GM19324 (cell line): ENCODE measurements at regions not wholly inside any gene's neighbourhood (a gene's known extent, or its start where the extent isn't known, plus 50 kb on each side); places are given as distances from the start of the nearest gene placed in this dataset.

Experiments
- ATAC-seq: cut with Tn5 transposase; IDR thresholded peaks from one replicate; pipeline ENCODE4 v1.9.1; 2021; ENCODE audit warnings: mild to moderate bottlenecking, moderate library complexity; ENCODE audit not compliant: unreplicated experiment, low FRiP score

- no peak for ATAC-seq
Observed at GRCh38 chr3:106365061-106365691, 496.4 kb upstream of the CBLB start.

GRCh38 chr3:106366352-106366751 lies 497.5 kb upstream of the CBLB start:
- no peak for ATAC-seq

DNA sequence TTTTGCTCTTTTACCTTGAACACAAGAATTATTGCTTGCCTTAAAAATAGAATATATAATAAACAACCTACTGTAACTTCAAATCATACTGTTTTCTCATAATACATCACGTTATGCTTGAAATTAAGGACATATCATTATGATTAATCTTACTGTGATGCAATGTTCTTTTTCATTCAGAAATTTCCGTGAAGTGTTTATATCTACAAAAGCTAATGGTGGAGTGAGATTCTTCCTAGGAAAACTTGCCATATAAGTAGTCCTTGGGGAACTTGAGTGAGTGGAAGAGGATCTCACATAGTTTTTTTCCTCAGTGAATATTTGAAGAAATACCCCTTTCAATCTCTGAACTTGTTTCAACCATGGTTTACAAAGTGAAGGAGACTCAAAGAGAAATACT lies 498.7 kb upstream of the CBLB start:
- ATAC-seq, result no peak

DNA sequence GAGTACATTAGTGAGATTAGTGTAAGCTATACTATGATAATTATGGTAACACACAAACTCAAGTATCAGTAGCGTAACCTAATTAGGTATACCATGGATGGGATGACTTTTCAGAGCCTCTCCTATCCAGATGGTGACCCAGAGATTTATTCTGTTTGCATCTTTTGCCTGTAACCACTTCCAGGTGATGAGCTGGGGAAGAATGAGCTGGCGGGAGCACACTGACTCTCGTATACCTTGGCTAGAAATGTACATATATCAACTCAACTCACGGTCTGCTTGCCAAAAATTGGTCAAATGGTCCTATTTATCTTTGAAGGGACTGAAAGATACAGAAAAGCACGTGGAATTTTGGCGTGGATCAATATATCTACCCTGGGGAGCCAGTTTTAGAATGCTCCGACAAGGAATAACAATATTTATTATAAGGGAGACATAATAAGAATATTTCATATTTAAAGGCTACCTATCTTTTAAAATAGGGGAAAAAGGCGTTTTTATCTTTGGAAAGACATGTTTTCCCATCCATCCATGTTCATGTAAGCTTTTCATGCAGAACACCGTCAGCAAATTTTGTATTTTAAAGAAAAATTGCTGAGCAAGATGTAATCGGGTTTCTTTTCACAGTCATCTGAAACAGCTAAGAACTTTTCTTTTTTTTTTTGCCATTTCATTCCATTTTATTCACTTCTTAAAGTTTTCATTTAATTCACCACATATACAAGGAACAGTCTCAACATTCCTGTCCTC lies 502.6 kb upstream of the CBLB start:
- no peak for ATAC-seq

GRCh38 chr3:106371971-106372805 lies 503.4 kb upstream of the CBLB start:
- no peak for ATAC-seq

DNA sequence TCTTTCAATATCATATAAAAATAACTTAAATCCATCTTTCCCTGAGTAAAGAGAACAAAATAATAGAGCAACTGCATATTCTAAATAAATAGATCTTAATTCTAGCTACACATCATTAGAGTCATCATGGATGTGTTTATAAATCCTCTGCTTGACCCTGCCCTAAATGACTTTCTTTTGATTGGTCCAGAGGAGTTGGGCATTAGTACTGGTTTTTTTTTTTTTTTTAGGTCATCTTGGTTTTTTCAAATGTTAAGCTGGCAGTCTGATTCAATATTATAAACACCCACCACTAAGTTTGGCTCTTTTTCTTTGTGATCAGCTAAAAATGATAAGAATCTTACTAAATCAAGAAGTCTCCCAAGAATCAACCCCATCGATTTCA lies 504.0 kb upstream of the CBLB start:
- no peak for ATAC-seq

GRCh38 chr3:106376016-106376570 lies 507.3 kb upstream of the CBLB start:
- no peak for ATAC-seq

DNA sequence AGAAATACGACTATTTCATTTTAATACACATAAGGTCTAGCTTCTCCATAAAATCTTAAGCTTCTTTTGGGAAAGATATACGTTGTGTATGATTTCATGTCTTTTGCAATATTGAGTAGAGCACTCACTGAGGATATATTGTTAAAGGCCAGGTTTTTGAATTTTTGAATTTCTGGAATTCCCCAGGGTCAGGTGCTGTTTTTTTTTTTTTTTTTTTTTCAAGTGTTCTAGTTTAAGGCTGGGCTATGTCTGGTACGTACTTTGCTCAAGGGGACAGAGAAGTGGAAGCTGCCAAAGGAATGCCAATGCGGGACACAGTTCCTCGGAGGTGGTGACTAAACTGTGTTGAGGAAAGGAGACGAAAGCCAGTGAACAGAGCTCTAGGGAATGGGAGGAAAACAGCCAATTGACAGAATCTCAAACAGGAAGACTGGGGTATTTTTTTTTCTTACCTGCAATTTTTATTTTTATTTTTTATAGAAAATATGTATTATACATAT lies 510.5 kb upstream of the CBLB start:
- no peak for ATAC-seq

- no peak for ATAC-seq
Observed at GRCh38 chr3:106380232-106380631, 511.4 kb upstream of the CBLB start.

- no peak for ATAC-seq
Observed at GRCh38 chr3:106381286-106381938, 512.6 kb upstream of the CBLB start.

- no peak for ATAC-seq
Observed at GRCh38 chr3:106381939-106382335, 513.1 kb upstream of the CBLB start.

DNA sequence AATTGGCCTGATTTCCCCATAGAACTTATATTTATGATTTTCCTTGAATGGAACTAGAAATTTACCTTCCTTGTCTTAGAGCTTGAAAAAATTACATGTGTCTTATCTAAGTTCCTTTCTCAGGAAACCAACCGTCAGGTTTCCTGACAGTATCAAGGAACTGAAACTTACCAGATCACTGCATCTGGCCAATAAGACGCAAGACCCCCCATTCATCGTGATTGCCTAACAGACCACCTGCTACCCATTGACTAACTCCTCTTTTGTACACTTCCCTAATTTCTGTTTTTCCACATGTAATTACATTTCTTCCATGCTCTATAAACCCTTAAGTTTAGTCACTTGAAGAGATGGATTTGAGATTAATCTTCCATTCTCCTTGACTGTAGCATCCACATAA lies 517.2 kb upstream of the CBLB start:
- ATAC-seq, result no peak

DNA sequence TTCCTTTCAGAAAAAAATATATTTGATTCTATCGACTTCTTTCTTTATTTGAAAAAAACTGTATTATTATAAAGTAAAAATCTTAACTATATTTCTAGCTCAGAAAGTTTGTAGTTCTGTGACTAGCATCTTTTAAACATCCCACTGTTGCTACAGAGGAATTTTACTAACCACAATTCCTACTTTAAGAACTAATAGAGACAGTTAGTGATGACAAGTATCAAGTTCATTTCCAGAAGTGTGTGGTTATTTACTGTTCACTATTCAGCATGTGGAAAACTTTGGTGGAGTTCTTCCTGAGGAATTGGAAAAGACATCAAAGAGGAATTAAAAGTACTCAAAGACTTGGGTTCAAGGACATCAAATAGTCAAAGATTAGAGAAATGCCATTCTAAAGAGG lies 524.1 kb upstream of the CBLB start:
- ATAC-seq, result no peak

DNA sequence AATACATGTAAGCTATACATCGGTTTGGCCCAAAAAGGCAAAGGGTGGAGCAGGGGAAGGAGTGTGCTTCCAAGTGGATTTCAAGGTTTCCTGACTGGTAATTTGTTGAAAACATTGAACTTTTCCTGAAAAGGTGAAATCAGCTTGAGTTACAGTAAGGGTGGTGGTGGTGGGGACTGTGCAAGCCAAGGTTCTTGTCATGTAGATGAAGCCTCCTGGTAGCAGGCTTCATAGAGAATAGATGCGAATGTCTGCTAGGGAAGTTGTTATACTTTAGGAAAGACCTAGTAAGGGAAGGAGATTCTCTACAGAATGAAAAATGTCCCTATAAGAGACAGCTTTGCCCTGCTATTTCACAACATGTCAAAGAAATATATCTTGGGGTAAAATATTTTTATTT lies 528.2 kb upstream of the CBLB start:
- ATAC-seq, result no peak

GRCh38 chr3:106398891-106399600 lies 530.2 kb upstream of the CBLB start:
- ATAC-seq, result no peak

DNA sequence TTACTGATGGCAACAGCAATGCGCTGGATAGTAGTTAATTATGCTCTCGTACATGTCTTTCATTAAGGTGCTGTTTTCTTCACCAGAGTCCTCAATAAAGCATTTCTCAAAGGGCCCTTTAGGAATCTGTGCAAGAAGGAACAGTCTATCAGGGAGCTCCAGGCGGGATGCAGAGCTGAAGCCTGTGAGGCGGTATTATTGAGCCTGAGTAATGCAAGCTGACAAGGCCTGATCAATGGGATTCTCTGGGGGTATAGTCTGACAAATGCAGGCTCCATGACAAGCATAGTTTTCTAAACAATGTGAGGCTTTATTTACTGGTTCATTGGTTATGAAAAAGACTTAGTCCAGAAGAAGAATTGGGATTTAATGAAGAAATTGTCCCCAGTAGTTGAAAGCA lies 530.9 kb upstream of the CBLB start:
- no peak for ATAC-seq

DNA sequence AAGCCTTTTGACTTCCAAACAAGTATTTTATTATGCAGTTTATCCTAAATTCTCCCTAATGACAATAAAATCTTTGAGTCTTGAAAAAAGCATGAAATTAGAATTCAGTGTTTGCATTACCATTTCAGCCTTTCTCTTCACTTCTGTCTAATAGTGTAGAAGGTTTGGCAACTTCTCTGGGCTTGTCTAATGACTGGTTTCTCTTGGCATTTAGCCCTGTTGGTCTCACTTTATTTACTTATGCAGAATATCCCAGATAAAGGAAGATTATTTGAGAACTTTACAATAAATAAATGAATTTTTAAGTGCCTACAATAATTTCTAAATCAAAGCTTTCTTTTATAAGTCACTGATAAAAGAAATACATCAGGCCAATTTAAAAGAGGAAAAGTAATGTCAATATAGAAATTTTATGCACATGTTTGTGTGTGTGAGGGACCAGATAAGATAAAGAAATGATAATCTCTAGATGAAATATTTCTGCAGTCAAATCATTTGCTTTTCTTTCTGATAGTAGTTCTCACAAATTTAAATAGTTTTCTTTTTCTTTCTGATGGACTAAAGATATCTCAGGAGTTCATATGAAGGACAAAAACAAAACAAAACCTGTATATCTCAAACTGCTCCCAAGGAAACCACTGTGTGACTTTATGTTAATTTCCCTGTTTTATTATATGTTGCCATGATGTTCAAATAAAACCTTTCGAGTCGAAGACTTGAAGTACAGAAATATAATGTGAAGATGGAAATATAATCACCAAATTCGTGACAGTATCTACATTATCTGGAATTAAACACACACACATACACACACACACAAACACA lies 533.1 kb upstream of the CBLB start:
- ATAC-seq, result no peak

- ATAC-seq, result no peak
Observed at GRCh38 chr3:106403371-106404145, 534.7 kb upstream of the CBLB start.
